Thyroid gland (tissue), 4 donors: ENCODE measurements at regions not wholly inside any gene's neighbourhood (a gene's known extent, or its start where the extent isn't known, plus 50 kb on each side); places are given as distances from the start of the nearest gene placed in this dataset.

ENCODE experiments used
- POLR2A ChIP-seq, 2 donors: fragments of 450-650 bp; IDR thresholded peaks; one replicate each; pipeline ENCODE4 v1.6.1; 2017; ENCODE audit warnings: antibody characterized with exemption in 2 of 2, mild to moderate bottlenecking in 2 of 2, moderate library complexity in 1 of 2
- TF ChIP-seq, protein P1 (sequence below), 6 experiments: fragments of 200-600 bp in 3 of 6; fragments of 450-650 bp in 3 of 6; sonication (generic) in 3 of 6; IDR thresholded peaks; one replicate each; pipeline ENCODE4 v1.5.1; 2016 to 2019; ENCODE audit warnings: antibody characterized with exemption in 6 of 6, mild to moderate bottlenecking in 2 of 6, inconsistent platforms in 1 of 6, moderate library complexity in 1 of 6

DNA sequence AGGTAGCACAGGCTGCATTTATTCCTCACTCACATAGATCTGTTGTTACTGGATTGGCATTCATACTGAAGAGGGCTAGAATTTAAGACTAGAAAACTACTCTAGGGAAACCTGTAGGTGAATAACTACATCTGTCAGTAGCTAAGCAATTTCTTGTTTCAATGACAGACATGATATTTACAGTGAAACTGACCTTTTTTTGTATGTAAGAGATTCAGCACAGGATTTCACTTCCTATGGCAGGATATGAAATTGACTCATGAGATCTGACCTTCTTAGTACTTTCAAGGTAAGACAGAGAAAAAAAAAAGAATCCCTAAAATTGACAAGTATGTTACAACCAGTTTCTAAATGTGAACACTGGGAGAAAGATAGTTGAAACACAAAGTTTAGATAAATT, 189.8 kb upstream of the SLC16A7 start:
- TF ChIP-seq POLR2A (IDR thresholded peaks at IDR 0.05) = no peak
- TF ChIP-seq, protein P1, sequence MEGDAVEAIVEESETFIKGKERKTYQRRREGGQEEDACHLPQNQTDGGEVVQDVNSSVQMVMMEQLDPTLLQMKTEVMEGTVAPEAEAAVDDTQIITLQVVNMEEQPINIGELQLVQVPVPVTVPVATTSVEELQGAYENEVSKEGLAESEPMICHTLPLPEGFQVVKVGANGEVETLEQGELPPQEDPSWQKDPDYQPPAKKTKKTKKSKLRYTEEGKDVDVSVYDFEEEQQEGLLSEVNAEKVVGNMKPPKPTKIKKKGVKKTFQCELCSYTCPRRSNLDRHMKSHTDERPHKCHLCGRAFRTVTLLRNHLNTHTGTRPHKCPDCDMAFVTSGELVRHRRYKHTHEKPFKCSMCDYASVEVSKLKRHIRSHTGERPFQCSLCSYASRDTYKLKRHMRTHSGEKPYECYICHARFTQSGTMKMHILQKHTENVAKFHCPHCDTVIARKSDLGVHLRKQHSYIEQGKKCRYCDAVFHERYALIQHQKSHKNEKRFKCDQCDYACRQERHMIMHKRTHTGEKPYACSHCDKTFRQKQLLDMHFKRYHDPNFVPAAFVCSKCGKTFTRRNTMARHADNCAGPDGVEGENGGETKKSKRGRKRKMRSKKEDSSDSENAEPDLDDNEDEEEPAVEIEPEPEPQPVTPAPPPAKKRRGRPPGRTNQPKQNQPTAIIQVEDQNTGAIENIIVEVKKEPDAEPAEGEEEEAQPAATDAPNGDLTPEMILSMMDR (IDR thresholded peaks at IDR 0.05) = no peak
